ENCODE measurements at regions not wholly inside any gene's neighbourhood (a gene's known extent, or its start where the extent isn't known, plus 50 kb on each side); places are given as distances from the start of the nearest gene placed in this dataset.

GRCh38 chr6:147867433-147868226, 359.1 kb downstream of the SAMD5 start:
- TF ChIP-seq CTCF (IDR thresholded peaks at IDR 0.05) (no peak), JUN (CRISPR knock-in tag; IDR thresholded peaks at IDR 0.05) (no peak), MLX (CRISPR knock-in tag; IDR thresholded peaks at IDR 0.05) (no peak), NFYB (CRISPR knock-in tag; conservative IDR thresholded peaks at IDR 0.05; ENCODE audit: low read depth) (no peak), FOXJ3 (CRISPR knock-in tag; IDR thresholded peaks at IDR 0.05; ENCODE audit: borderline replicate concordance) (no peak), FOXK1 (CRISPR knock-in tag; IDR thresholded peaks at IDR 0.05) (no peak), NR3C1 (CRISPR knock-in tag; conservative IDR thresholded peaks at IDR 0.05; ENCODE audit: low read depth) (no peak), ZNF416 (CRISPR knock-in tag; IDR thresholded peaks at IDR 0.05) (no peak), TEAD1 (CRISPR knock-in tag; IDR thresholded peaks at IDR 0.05) (no peak)
- TF ChIP-seq, protein P1, sequence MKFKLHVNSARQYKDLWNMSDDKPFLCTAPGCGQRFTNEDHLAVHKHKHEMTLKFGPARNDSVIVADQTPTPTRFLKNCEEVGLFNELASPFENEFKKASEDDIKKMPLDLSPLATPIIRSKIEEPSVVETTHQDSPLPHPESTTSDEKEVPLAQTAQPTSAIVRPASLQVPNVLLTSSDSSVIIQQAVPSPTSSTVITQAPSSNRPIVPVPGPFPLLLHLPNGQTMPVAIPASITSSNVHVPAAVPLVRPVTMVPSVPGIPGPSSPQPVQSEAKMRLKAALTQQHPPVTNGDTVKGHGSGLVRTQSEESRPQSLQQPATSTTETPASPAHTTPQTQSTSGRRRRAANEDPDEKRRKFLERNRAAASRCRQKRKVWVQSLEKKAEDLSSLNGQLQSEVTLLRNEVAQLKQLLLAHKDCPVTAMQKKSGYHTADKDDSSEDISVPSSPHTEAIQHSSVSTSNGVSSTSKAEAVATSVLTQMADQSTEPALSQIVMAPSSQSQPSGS (CRISPR knock-in tag; IDR thresholded peaks at IDR 0.05; ENCODE audit: borderline replicate concordance, low read depth), result no peak
- TF ChIP-seq, protein P2, sequence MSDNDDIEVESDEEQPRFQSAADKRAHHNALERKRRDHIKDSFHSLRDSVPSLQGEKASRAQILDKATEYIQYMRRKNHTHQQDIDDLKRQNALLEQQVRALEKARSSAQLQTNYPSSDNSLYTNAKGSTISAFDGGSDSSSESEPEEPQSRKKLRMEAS (CRISPR knock-in tag; IDR thresholded peaks at IDR 0.05), result no peak
